Tibial artery (tissue), 4 donors: ENCODE measurements at regions not wholly inside any gene's neighbourhood (a gene's known extent, or its start where the extent isn't known, plus 50 kb on each side); places are given as distances from the start of the nearest gene placed in this dataset.

ENCODE experiments used
- DNase-seq, 2 donors: peaks; one replicate each; pipeline ENCODE4 v3.0.0-alpha.2; 2019
- H3K27ac ChIP-seq, 2 donors: fragments of 200-600 bp; sonication (generic) in 1 of 2; 1 replicate in 1 of 2; 2 replicates in 1 of 2; pipeline ENCODE4 v1.5.1; 2018 to 2019; ENCODE audit warnings: mild to moderate bottlenecking in 1 of 2
- H3K27me3 ChIP-seq, 2 donors: fragments of 200-600 bp; sonication (generic) in 1 of 2; one replicate each; pipeline versions ENCODE4 v1.5.1 to v1.6.0; 2016 to 2019
- H3K36me3 ChIP-seq, 3 donors: fragments of 200-600 bp; sonication (generic) in 2 of 3; one replicate each; pipeline ENCODE4 v1.5.1; 2016 to 2019; ENCODE audit warnings: mild to moderate bottlenecking in 2 of 3
- H3K4me1 ChIP-seq, 4 donors: fragments of 200-600 bp; sonication (generic) in 2 of 4; 1 replicate in 3 of 4; 2 replicates in 1 of 4; pipeline ENCODE4 v1.5.1; 2016 to 2019
- H3K4me3 ChIP-seq, 2 donors: fragments of 200-600 bp; sonication (generic) in 1 of 2; 1 replicate in 1 of 2; 2 replicates in 1 of 2; pipeline ENCODE4 v1.5.1; 2018 to 2019; ENCODE audit warnings: mild to moderate bottlenecking in 2 of 2
- H3K9me3 ChIP-seq, 3 donors: fragments of 200-600 bp; sonication (generic) in 1 of 3; one replicate each; pipeline ENCODE4 v1.5.1; 2016 to 2019
- intact Hi-C: fragments of 100-400 bp; cut with DNase I; formaldehyde crosslinking; loops from one replicate; pipeline ENCODE4 v1.15.0; 2023; ENCODE audit warnings: low total_unique reads
- TF ChIP-seq, protein P1 (sequence below), 2 experiments: fragments of 200-600 bp in 1 of 2; fragments of 450-650 bp in 1 of 2; IDR thresholded peaks; one replicate each; pipeline ENCODE4 v1.5.1; 2017 to 2019; ENCODE audit warnings: antibody characterized with exemption in 2 of 2, mild to moderate bottlenecking in 1 of 2, moderate library complexity in 1 of 2

DNA sequence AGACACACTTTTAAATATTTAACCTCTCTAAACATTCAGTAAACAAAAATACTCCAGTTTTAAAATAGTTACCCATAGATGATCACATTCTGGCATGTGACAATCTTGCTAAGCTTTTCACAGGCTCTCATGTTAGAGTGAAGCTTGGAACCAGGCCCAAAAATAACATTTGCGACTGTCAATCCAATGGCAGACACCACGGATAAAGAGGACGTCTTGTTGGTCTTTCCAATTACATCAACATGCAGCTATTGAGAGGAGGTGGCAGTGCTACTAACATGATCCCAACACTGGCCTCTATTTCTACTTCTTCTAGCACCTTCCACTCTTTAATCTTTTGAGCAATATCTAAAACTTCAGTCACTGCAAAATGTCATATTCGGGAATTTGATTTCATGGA lies 970.8 kb upstream of the TENM3 start:
- Histone ChIP-seq H3K4me1 (no peaks in the 10 kb centered on the region), H3K27me3 (no peaks in the 10 kb centered on the region), H3K9me3 (no peaks in the 10 kb centered on the region), H3K27ac (no peak overlapping the region), H3K4me3 (no peak overlapping the region), H3K36me3 (no peaks in the 10 kb centered on the region)
- intact Hi-C loops: no loop called here
- TF ChIP-seq, protein P1, sequence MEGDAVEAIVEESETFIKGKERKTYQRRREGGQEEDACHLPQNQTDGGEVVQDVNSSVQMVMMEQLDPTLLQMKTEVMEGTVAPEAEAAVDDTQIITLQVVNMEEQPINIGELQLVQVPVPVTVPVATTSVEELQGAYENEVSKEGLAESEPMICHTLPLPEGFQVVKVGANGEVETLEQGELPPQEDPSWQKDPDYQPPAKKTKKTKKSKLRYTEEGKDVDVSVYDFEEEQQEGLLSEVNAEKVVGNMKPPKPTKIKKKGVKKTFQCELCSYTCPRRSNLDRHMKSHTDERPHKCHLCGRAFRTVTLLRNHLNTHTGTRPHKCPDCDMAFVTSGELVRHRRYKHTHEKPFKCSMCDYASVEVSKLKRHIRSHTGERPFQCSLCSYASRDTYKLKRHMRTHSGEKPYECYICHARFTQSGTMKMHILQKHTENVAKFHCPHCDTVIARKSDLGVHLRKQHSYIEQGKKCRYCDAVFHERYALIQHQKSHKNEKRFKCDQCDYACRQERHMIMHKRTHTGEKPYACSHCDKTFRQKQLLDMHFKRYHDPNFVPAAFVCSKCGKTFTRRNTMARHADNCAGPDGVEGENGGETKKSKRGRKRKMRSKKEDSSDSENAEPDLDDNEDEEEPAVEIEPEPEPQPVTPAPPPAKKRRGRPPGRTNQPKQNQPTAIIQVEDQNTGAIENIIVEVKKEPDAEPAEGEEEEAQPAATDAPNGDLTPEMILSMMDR (IDR thresholded peaks at IDR 0.05): no peak
- no peak for DNase-seq

DNA sequence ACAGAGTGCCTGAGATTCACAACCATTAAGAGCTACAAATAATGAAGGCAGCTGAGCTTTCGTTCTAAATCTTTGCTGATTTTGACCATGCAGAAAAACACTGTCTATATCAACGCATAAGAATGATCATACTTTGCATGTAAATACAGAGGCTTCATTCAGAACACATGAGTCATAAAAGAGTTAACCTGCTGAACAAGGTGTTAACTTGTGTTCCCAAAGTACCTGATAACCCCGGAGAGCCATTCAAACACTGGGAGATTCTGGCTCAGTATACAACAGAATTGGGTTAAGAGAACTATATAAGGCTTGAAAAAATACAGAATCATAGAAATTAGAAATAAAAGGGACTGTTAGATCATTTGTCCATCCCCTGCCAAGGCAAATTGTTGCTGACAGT lies 964.3 kb upstream of the TENM3 start:
- H3K27ac ChIP-seq: no peak overlapping the region
- TF ChIP-seq, protein P1 (IDR thresholded peaks at IDR 0.05): no peak
- DNase-seq: no peak
- no peaks in the 10 kb centered on the region for H3K27me3 ChIP-seq
- H3K4me3 ChIP-seq: no peak overlapping the region
- intact Hi-C loops: no loop called here
- no peaks in the 10 kb centered on the region for H3K36me3 ChIP-seq
- H3K9me3 ChIP-seq: no peaks in the 10 kb centered on the region
- no peaks in the 10 kb centered on the region for H3K4me1 ChIP-seq

DNA sequence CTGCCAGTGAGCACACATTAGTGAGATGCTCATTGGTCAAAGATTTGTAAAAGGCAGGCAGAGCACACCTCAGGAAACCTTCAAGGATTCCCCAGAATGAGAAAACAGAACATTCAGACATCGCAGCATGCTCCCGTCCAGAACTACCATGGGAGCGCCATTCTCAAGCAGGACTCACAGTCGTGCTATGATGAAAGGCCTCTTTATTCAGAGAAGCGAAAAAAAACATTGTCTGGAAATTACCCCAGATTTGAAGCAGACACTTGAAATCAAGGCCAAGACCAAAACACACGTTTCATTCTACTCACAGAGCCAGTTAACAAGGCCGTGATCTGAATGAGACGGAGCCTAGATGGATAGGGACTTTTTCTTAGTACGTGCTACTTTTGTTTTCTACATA lies 961.8 kb upstream of the TENM3 start:
- Histone ChIP-seq H3K4me1 (no peaks in the 10 kb centered on the region), H3K9me3 (no peaks in the 10 kb centered on the region), H3K36me3 (no peaks in the 10 kb centered on the region), H3K27ac (no peak overlapping the region), H3K27me3 (no peaks in the 10 kb centered on the region), H3K4me3 (no peak overlapping the region)
- TF ChIP-seq, protein P1 (IDR thresholded peaks at IDR 0.05): no peak
- no peak for DNase-seq
- intact Hi-C loops: no loop called here

DNA sequence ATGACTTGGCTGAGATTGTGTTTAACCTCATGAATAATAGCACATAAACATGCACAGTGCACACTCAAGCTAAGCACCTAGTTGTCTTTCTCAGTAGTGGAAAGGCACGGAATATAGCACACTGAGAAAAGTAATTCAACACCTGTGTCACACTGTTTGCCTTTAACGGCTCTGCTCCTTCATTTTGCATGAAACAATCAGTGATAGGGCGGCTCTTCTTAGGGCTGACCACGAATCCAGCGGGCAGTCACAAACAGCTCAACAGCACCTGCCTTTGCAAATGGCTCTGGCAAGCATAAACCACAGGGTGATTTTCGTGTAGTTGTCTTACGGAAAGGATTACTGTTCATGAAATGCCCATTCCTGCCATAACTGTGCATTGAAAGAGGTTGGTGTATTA lies 954.0 kb upstream of the TENM3 start:
- no peak overlapping the region for H3K4me3 ChIP-seq
- DNase-seq: no peak
- TF ChIP-seq, protein P1 (IDR thresholded peaks at IDR 0.05): no peak
- intact Hi-C loops: no loop called here
- H3K9me3 ChIP-seq: no peaks in the 10 kb centered on the region
- H3K4me1 ChIP-seq: no peaks in the 10 kb centered on the region
- no peaks in the 10 kb centered on the region for H3K27me3 ChIP-seq
- H3K27ac ChIP-seq: no peak overlapping the region
- no peaks in the 10 kb centered on the region for H3K36me3 ChIP-seq

DNA sequence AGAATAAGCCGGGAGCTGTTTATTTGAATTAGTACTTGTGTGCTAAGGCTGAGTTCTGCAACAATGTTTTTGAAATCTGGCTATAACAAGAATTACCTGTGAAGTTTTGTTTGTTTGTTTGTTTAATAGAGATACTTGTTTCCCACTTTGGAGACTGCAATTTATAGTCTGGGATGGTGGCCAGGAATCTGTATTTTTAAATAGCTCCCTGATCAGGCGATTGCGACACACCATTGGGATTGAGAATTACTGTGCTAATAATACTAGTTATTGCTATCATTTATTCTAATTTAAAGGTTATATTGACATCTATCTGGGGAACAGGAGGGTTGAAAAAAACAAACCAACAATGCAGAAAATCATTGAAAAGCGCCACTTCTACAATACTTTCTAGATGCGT lies 951.6 kb upstream of the TENM3 start:
- TF ChIP-seq, protein P1 (IDR thresholded peaks at IDR 0.05): no peak
- no peaks in the 10 kb centered on the region for H3K4me1 ChIP-seq
- H3K27ac ChIP-seq: no peak overlapping the region
- no peak overlapping the region for H3K4me3 ChIP-seq
- H3K36me3 ChIP-seq: no peaks in the 10 kb centered on the region
- no peaks in the 10 kb centered on the region for H3K27me3 ChIP-seq
- DNase-seq: no peak
- intact Hi-C loops: no loop called here
- H3K9me3 ChIP-seq: no peaks in the 10 kb centered on the region

DNA sequence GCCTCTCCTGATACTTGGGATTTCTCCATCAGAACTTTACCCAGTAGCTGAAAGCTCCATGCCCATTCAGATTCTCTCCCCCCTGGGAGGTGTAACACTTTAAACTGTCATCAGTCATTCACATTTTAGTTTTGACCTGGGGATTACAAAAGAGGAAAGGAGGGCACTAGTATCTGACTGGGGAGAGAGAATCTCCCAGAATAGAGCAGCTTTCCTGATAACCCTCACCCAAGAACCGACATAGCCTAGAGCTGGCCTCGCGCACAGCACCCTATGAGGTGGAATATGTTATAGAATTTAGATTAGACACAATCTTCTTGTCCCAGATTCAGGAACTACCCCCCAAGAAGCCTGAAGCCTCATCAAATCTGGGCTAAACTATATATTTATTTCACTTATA lies 950.2 kb upstream of the TENM3 start:
- TF ChIP-seq, protein P1 (IDR thresholded peaks at IDR 0.05): no peak
- no peaks in the 10 kb centered on the region for H3K4me1 ChIP-seq
- no peak for DNase-seq
- H3K9me3 ChIP-seq: no peaks in the 10 kb centered on the region
- no peak overlapping the region for H3K27ac ChIP-seq
- H3K4me3 ChIP-seq: no peak overlapping the region
- no peaks in the 10 kb centered on the region for H3K27me3 ChIP-seq
- intact Hi-C loops: no loop called here
- no peaks in the 10 kb centered on the region for H3K36me3 ChIP-seq
